ENCODE measurements at regions not wholly inside any gene's neighbourhood (a gene's known extent, or its start where the extent isn't known, plus 50 kb on each side); places are given as distances from the start of the nearest gene placed in this dataset.

- TF ChIP-seq, protein P1, sequence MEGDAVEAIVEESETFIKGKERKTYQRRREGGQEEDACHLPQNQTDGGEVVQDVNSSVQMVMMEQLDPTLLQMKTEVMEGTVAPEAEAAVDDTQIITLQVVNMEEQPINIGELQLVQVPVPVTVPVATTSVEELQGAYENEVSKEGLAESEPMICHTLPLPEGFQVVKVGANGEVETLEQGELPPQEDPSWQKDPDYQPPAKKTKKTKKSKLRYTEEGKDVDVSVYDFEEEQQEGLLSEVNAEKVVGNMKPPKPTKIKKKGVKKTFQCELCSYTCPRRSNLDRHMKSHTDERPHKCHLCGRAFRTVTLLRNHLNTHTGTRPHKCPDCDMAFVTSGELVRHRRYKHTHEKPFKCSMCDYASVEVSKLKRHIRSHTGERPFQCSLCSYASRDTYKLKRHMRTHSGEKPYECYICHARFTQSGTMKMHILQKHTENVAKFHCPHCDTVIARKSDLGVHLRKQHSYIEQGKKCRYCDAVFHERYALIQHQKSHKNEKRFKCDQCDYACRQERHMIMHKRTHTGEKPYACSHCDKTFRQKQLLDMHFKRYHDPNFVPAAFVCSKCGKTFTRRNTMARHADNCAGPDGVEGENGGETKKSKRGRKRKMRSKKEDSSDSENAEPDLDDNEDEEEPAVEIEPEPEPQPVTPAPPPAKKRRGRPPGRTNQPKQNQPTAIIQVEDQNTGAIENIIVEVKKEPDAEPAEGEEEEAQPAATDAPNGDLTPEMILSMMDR (IDR thresholded peaks at IDR 0.05) = no peak
Observed at GRCh38 chr12:5305886-5306545, 125.9 kb upstream of the NTF3 start.

DNA sequence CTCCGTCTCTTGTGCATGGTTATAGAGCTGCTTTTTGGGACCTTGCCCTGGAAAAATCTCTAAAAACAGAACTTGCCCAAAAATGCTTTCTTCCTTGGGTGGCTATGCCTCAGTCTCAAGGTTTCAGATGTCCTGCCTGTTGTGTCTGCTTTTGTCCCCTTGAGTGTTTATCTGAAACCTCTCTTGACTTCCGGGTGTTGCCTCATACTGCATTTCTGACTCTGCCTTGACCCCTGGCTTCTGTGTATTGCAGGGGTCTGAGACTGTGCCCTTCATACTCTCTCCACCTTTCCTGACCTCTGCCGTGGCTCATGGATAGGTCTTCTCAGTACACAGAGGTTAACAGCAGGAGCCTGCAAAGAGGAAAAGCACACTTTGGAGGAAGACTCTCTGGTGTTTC lies 124.8 kb upstream of the NTF3 start:
- TF ChIP-seq, protein P1 (IDR thresholded peaks at IDR 0.05) = no peak

- TF ChIP-seq, protein P1 (IDR thresholded peaks at IDR 0.05) = no peak
Observed at GRCh38 chr12:5308216-5308615, 123.7 kb upstream of the NTF3 start.

GRCh38 chr12:5308996-5309395 lies 122.9 kb upstream of the NTF3 start:
- TF ChIP-seq, protein P1 (IDR thresholded peaks at IDR 0.05) = no peak

- TF ChIP-seq, protein P1 (IDR thresholded peaks at IDR 0.05) = no peak
Observed at GRCh38 chr12:5309654-5310053, 122.3 kb upstream of the NTF3 start.

- TF ChIP-seq, protein P1 (IDR thresholded peaks at IDR 0.05) = no peak
Observed at GRCh38 chr12:5310151-5310550, 121.8 kb upstream of the NTF3 start.

DNA sequence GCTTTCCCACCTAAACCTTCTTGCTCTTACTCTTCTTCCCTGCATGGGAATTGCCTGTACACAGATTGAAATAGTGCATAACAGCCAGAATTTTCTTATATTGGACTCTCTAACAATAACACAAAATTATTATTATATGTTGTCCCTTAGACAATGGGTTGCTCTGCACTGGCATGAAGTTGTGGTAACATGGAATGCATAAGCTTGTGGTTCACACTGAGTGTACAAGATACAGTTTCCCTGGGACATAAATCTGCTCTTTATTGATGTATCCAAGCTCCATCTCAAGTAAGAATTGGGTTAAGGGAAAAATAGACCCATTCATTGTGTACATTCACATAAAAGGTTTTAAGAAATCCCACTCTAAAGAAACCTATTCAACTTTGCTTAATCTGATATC lies 114.4 kb upstream of the NTF3 start:
- TF ChIP-seq, protein P1 (IDR thresholded peaks at IDR 0.05) = no peak

GRCh38 chr12:5318874-5319273 lies 113.0 kb upstream of the NTF3 start:
- TF ChIP-seq, protein P1 (IDR thresholded peaks at IDR 0.05) = no peak
